H1 (cell line): ENCODE measurements at regions not wholly inside any gene's neighbourhood (a gene's known extent, or its start where the extent isn't known, plus 50 kb on each side); places are given as distances from the start of the nearest gene placed in this dataset.

ENCODE experiments used
- CTCF ChIA-PET: fragments of 300-600 bp; sonication (Branson Sonifier 250); formaldehyde crosslinking; loops from one replicate; lab custom pipeline; 2021; ENCODE audit not compliant: partially characterized antibody; lab: Charles Lee
- POLR2A ChIA-PET: fragments of 300-600 bp; sonication (Branson Sonifier 250); formaldehyde crosslinking; loops from one replicate; lab custom pipeline; 2021; ENCODE audit warnings: inconsistent platforms; ENCODE audit not compliant: partially characterized antibody; lab: Charles Lee
- DNase-seq, 2 experiments: peaks; one replicate each; pipeline versions ENCODE4 v3.0.0 to v3.0.0-alpha.2; 2010 to 2022; ENCODE audit warnings: low spot score in 2 of 2, low read depth in 1 of 2, mixed read lengths in 1 of 2
- FAIRE-seq: peaks from 2 replicates; lab custom pipeline; 2011; peaks lifted over from hg19 to GRCh38; lab: Jason Lieb, UNC
- H2AFZ ChIP-seq: 2 replicates; pipeline ENCODE4 v1.8.1; 2012; ENCODE audit warnings: low read length, inconsistent platforms
- H2AK5ac ChIP-seq: 2 replicates; pipeline ENCODE4 v1.6.1; 2013; ENCODE audit warnings: low read depth, low read length
- H2BK120ac ChIP-seq: replicated peaks from 2 replicates; pipeline ENCODE3; 2013; ENCODE audit warnings: low read depth, low read length, inconsistent platforms
- H2BK12ac ChIP-seq: 2 replicates; pipeline ENCODE4 v1.6.1; 2013; ENCODE audit warnings: low read depth, low read length
- H2BK15ac ChIP-seq: 2 replicates; pipeline ENCODE4 v1.6.1; 2013; ENCODE audit warnings: low read length
- H2BK20ac ChIP-seq: 2 replicates; pipeline ENCODE4 v1.6.1; 2013; ENCODE audit warnings: low read length
- H2BK5ac ChIP-seq: 2 replicates; pipeline ENCODE4 v1.6.1; 2013; ENCODE audit warnings: low read depth, low read length
- H3K14ac ChIP-seq: 2 replicates; pipeline ENCODE4 v1.6.1; 2013; ENCODE audit warnings: inconsistent platforms; ENCODE audit not compliant: insufficient read length
- H3K18ac ChIP-seq: 2 replicates; pipeline ENCODE4 v1.6.1; 2013; ENCODE audit warnings: low read length; ENCODE audit errors: extremely low read depth
- H3K23ac ChIP-seq: 2 replicates; pipeline ENCODE4 v1.6.1; 2013; ENCODE audit warnings: inconsistent platforms; ENCODE audit not compliant: insufficient read length
- H3K23me2 ChIP-seq: 2 replicates; pipeline ENCODE4 v1.6.1; 2013; ENCODE audit warnings: low read depth, low read length
- H3K27ac ChIP-seq: 2 replicates; pipeline ENCODE4 v1.6.1; 2011; ENCODE audit warnings: low read depth, low read length, inconsistent platforms
- H3K27me3 ChIP-seq, 4 experiments: replicated peaks in 1 of 4; 1 replicate in 1 of 4; 2 replicates in 3 of 4; pipeline versions ENCODE4 v1.6.1 to v1.8.1; 2011 to 2013; ENCODE audit warnings: low read length in 3 of 4, mild to moderate bottlenecking in 3 of 4, inconsistent platforms in 2 of 4, mixed read lengths in 2 of 4, moderate library complexity in 1 of 4; ENCODE audit not compliant: control insufficient read depth in 3 of 4, insufficient read depth in 3 of 4; ENCODE audit errors: extremely low read depth in 1 of 4
- H3K36me3 ChIP-seq, 4 experiments: 2 replicates each; pipeline versions ENCODE4 v1.6.1 to v1.8.1; 2011 to 2013; ENCODE audit warnings: mild to moderate bottlenecking in 4 of 4, low read length in 3 of 4, moderate library complexity in 2 of 4, control low read depth in 1 of 4, inconsistent platforms in 1 of 4; ENCODE audit not compliant: insufficient read depth in 4 of 4, control insufficient read depth in 2 of 4
- H3K4ac ChIP-seq: replicated peaks from 2 replicates; pipeline ENCODE3; 2013; ENCODE audit warnings: low read length, low read depth, mixed read lengths, inconsistent platforms; ENCODE audit not compliant: insufficient read length
- H3K4me1 ChIP-seq, 4 experiments: replicated peaks in 1 of 4; 1 replicate in 1 of 4; 2 replicates in 3 of 4; pipeline versions ENCODE4 v1.6.1 to v1.8.1; 2011 to 2013; ENCODE audit warnings: low read length in 3 of 4, inconsistent platforms in 2 of 4, mixed read lengths in 1 of 4; ENCODE audit not compliant: insufficient read depth in 4 of 4, control insufficient read depth in 3 of 4
- H3K4me2 ChIP-seq, 2 experiments: 2 replicates each; pipeline versions ENCODE4 v1.6.1 to v1.8.1; 2011 to 2013; ENCODE audit warnings: low read depth in 2 of 2, low read length in 2 of 2, control low read depth in 1 of 2, inconsistent platforms in 1 of 2, mild to moderate bottlenecking in 1 of 2; ENCODE audit not compliant: insufficient read depth in 1 of 2
- H3K4me3 ChIP-seq, 4 experiments: fragments of 200-600, 300-600 bp in 1 of 4; sonication (generic), shearing (Covaris generic), sonication (Bioruptor Twin) in 1 of 4; 2 replicates each; pipeline versions ENCODE4 v1.5.1 to v1.8.1; 2011 to 2016; ENCODE audit warnings: low read length in 4 of 4, low read depth in 3 of 4, control low read depth in 2 of 4, inconsistent platforms in 2 of 4, mild to moderate bottlenecking in 2 of 4, mixed read lengths in 1 of 4, moderate library complexity in 1 of 4; ENCODE audit not compliant: insufficient read depth in 2 of 4; ENCODE audit errors: extremely low read depth in 1 of 4
- H3K56ac ChIP-seq: replicated peaks from 2 replicates; pipeline ENCODE3; 2013; ENCODE audit warnings: low read depth, mild to moderate bottlenecking, mixed read lengths, low read length, inconsistent platforms; ENCODE audit not compliant: insufficient read length
- H3K79me1 ChIP-seq: 2 replicates; pipeline ENCODE4 v1.6.1; 2013; ENCODE audit warnings: low read depth, low read length, control low read depth
- H3K79me2 ChIP-seq, 2 experiments: 2 replicates each; pipeline versions ENCODE4 v1.6.1 to v1.8.1; 2012 to 2013; ENCODE audit warnings: low read length in 2 of 2, mild to moderate bottlenecking in 2 of 2, inconsistent platforms in 1 of 2; ENCODE audit not compliant: insufficient read depth in 2 of 2, control insufficient read depth in 1 of 2
- H3K9ac ChIP-seq, 4 experiments: replicated peaks in 1 of 4; 1 replicate in 1 of 4; 2 replicates in 3 of 4; pipeline versions ENCODE4 v1.6.1 to v1.8.1; 2011 to 2013; ENCODE audit warnings: low read depth in 3 of 4, low read length in 3 of 4, control low read depth in 2 of 4, mild to moderate bottlenecking in 2 of 4, moderate library complexity in 2 of 4, inconsistent platforms in 1 of 4; ENCODE audit errors: extremely low read depth in 1 of 4
- H3K9me3 ChIP-seq, 2 experiments: 2 replicates each; pipeline versions ENCODE4 v1.6.1 to v1.8.1; 2012 to 2013; ENCODE audit warnings: mild to moderate bottlenecking in 2 of 2, moderate library complexity in 2 of 2, control low read depth in 1 of 2, inconsistent platforms in 1 of 2, low read depth in 1 of 2, low read length in 1 of 2, mixed read lengths in 1 of 2; ENCODE audit not compliant: insufficient read depth in 2 of 2
- H4K20me1 ChIP-seq, 2 experiments: replicated peaks in 1 of 2; 2 replicates each; pipeline versions ENCODE3 to v1.8.1; 2011 to 2013; ENCODE audit warnings: inconsistent platforms in 2 of 2, low read length in 2 of 2, mild to moderate bottlenecking in 1 of 2; ENCODE audit not compliant: insufficient read depth in 2 of 2, control insufficient read depth in 1 of 2
- H4K5ac ChIP-seq: 2 replicates; pipeline ENCODE4 v1.6.1; 2013; ENCODE audit warnings: low read length, low read depth, mixed read lengths, inconsistent platforms; ENCODE audit not compliant: insufficient read length
- H4K8ac ChIP-seq: 2 replicates; pipeline ENCODE4 v1.8.0; 2013; ENCODE audit warnings: mild to moderate bottlenecking, moderate library complexity, low read length, inconsistent platforms; ENCODE audit not compliant: insufficient read depth; ENCODE audit errors: extremely low read depth
- H4K91ac ChIP-seq: replicated peaks from 2 replicates; pipeline ENCODE3; 2013; ENCODE audit warnings: low read length, mixed read lengths, inconsistent platforms; ENCODE audit not compliant: insufficient read length
- BACH1 ChIP-seq: IDR thresholded peaks from 2 replicates; pipeline ENCODE4 v1.6.1; 2012; ENCODE audit warnings: low read length, improper control_type of control experiment
- CBX5 ChIP-seq: fragments of 300-800, 300-1000 bp; sonication (generic); IDR thresholded peaks from 2 replicates; pipeline ENCODE4 v1.7.1; 2016; ENCODE audit warnings: antibody characterized with exemption, low read length, low read depth
- CREB1 ChIP-seq: IDR thresholded peaks from 2 replicates; pipeline ENCODE4 v1.6.1; 2012; ENCODE audit warnings: inconsistent platforms
- CTBP2 ChIP-seq: IDR thresholded peaks from 2 replicates; pipeline ENCODE4 v1.7.0; 2011; ENCODE audit warnings: borderline replicate concordance, mild to moderate bottlenecking, moderate library complexity, mixed read lengths, low read length; ENCODE audit not compliant: insufficient read depth, insufficient read length
- EGR1 ChIP-seq: IDR thresholded peaks from 2 replicates; pipeline ENCODE4 v1.6.1; 2011; ENCODE audit warnings: low read depth, low read length, borderline replicate concordance
- JUND ChIP-seq: IDR thresholded peaks from 2 replicates; pipeline ENCODE4 v1.6.1; 2011; ENCODE audit warnings: mild to moderate bottlenecking, improper control_type of control experiment, low read length
- KDM4A ChIP-seq: IDR thresholded peaks from one replicate; pipeline ENCODE4 v1.7.1; 2012; ENCODE audit warnings: low read depth, mild to moderate bottlenecking, moderate library complexity, low read length, inconsistent platforms; ENCODE audit not compliant: severe bottlenecking
- KDM5A ChIP-seq: fragments of 200-600 bp; IDR thresholded peaks from 2 replicates; pipeline ENCODE4 v1.7.1; 2012; ENCODE audit warnings: mild to moderate bottlenecking, low read length, inconsistent platforms, mixed read lengths
- MAFK ChIP-seq: IDR thresholded peaks from 2 replicates; pipeline ENCODE4 v1.6.1; 2012; ENCODE audit warnings: low read depth, mild to moderate bottlenecking, improper control_type of control experiment, low read length
- POLR2AphosphoS5 ChIP-seq: IDR thresholded peaks from 2 replicates; pipeline ENCODE4 v1.6.1; 2011; ENCODE audit warnings: low read depth, low read length
- SIX5 ChIP-seq: IDR thresholded peaks from 2 replicates; pipeline ENCODE4 v1.6.1; 2011; ENCODE audit warnings: mild to moderate bottlenecking, low read depth, low read length
- SRF ChIP-seq: IDR thresholded peaks from 2 replicates; pipeline ENCODE4 v1.6.1; 2011; ENCODE audit warnings: mild to moderate bottlenecking, low read depth, low read length, moderate library complexity
- TAF7 ChIP-seq: optimal IDR thresholded peaks from 2 replicates; pipeline ENCODE3; 2011; ENCODE audit warnings: low read depth, mild to moderate bottlenecking, inconsistent platforms, low read length, moderate library complexity, borderline replicate concordance
- TBP ChIP-seq: IDR thresholded peaks from 2 replicates; pipeline ENCODE4 v1.6.1; 2011; ENCODE audit warnings: low read depth, low read length, improper control_type of control experiment
- TEAD4 ChIP-seq: IDR thresholded peaks from 2 replicates; pipeline ENCODE4 v1.6.1; 2012; ENCODE audit warnings: low read depth, low read length, inconsistent platforms, mixed read lengths
- ZNF274 ChIP-seq: IDR thresholded peaks from 2 replicates; pipeline ENCODE4 v1.7.0; 2012; ENCODE audit warnings: low read length, borderline replicate concordance; ENCODE audit errors: extremely low read depth
- WGBS, 2 experiments: shearing (Covaris generic) in 1 of 2; methylation state at CpG; one replicate each; pipeline versions ENCODE4 v1.1.6 to v1.1.7; 2013 to 2015; ENCODE audit warnings: low lambda C conversion rate in 2 of 2, mixed read lengths in 2 of 2, inconsistent platforms in 1 of 2, low coverage in 1 of 2, missing lambda C conversion rate in 1 of 2; ENCODE audit not compliant: insufficient replicate concordance in 2 of 2, insufficient coverage in 1 of 2, insufficient read length in 1 of 2; ENCODE audit errors: extremely low coverage in 1 of 2, missing lambda C conversion rate in 1 of 2; 5-methylcytosine and 5-hydroxymethylcytosine counted together
- TF ChIP-seq, protein P1 (sequence below): IDR thresholded peaks from 2 replicates; pipeline ENCODE4 v1.6.1; 2012; ENCODE audit warnings: inconsistent platforms

DNA sequence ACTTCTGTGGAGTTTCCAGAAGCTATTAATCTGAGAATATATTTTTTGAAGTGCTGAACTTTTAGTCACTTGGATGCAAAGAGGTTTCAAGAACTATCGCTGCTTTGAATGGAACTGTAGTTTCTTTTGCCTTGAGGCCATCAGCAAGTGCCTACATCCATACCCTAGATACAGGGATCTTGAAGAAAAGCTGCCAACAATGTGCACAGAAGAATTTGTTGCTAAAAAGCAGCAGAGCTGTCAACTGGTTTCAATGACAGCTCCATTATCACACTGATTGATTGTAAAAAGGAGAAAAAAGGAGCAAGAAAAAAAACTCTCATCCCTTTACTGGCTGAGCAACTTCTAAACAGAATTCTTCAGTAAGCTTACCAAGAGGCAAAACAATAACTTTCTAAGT is 251.0 kb upstream of the NRSN1 start:
- Histone ChIP-seq H2AFZ (no peak overlapping the region), H3K4ac (no peak overlapping the region), H3K4me2 (no peak overlapping the region), H3K4me1 (no peaks in the 10 kb centered on the region), H3K79me2 (no peaks in the 10 kb centered on the region), H3K36me3 (no peaks in the 10 kb centered on the region), H4K5ac (no peak overlapping the region), H3K14ac (no peak overlapping the region), H3K9me3 (no peaks in the 10 kb centered on the region), H4K91ac (no peak overlapping the region), H3K79me1 (no peaks in the 10 kb centered on the region), H3K4me3 (no peak overlapping the region), H2BK15ac (no peak overlapping the region), H3K18ac (no peak overlapping the region), H2AK5ac (no peak overlapping the region), H3K27ac (no peak overlapping the region), H4K8ac (no peak overlapping the region), H3K56ac (no peak overlapping the region), H3K27me3 (no peaks in the 10 kb centered on the region), H3K23me2 (0 out of 2 replicates have a peak, but pooled peaks cover 3% of the 10 kb centered on the region), H3K9ac (no peak overlapping the region), H2BK20ac (no peak overlapping the region), H2BK5ac (no peak overlapping the region), H3K23ac (no peak overlapping the region), H2BK120ac (no peak overlapping the region), H4K20me1 (peaks cover 0 to 4% of the 10 kb centered on the region in 2 experiments), H2BK12ac (no peak overlapping the region)
- POLR2A ChIA-PET, result no interaction called here
- FAIRE-seq (no peak), DNase-seq (no peak)
- CTCF ChIA-PET, result interaction anchor here (0.6 to 0.8 kb wide), 3 partner anchors 21 to 1060 kb away, joined by 3 read pairs; no protein-coding TSS in a partner anchor
- 89% methylated on average over 1 of the region's 1 CpG; no CpG with 5 or more reads in 1 of the 2 experiments for WGBS, 2 experiments
- TF ChIP-seq KDM4A, result no peak
- TF ChIP-seq JUND, result no peak
- TF ChIP-seq SIX5, result no peak
- no peak for TF ChIP-seq ZNF274
- no peak for TF ChIP-seq MAFK
- no peak for TF ChIP-seq EGR1
- no peak for TF ChIP-seq CREB1
- TF ChIP-seq BACH1, result no peak
- TF ChIP-seq POLR2AphosphoS5, result no peak
- TF ChIP-seq CBX5, result no peak
- TF ChIP-seq SRF, result no peak
- TF ChIP-seq, protein P1, sequence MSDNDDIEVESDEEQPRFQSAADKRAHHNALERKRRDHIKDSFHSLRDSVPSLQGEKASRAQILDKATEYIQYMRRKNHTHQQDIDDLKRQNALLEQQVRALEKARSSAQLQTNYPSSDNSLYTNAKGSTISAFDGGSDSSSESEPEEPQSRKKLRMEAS, result no peak
- no peak for TF ChIP-seq TBP
- TF ChIP-seq TEAD4, result no peak
- TF ChIP-seq KDM5A, result no peak
- TF ChIP-seq TAF7, result no peak
- no peak for TF ChIP-seq CTBP2
